T-cell (primary cell): ENCODE measurements at regions not wholly inside any gene's neighbourhood (a gene's known extent, or its start where the extent isn't known, plus 50 kb on each side); places are given as distances from the start of the nearest gene placed in this dataset.

Experiments
- ATAC-seq, 4 experiments: fragments of 200-7000 bp in 3 of 4; fragments of 150-1000 bp in 1 of 4; cut with Tn5 transposase; replicated peaks in 1 of 4; 1 replicate in 3 of 4; 2 replicates in 1 of 4; pipeline ENCODE4 v1.10.0; 2021; ENCODE audit warnings: moderate library complexity in 3 of 4, mild to moderate bottlenecking in 2 of 4, moderate number of reproducible peaks in 1 of 4
- CTCF ChIA-PET, 2 donors: fragments of 300-600 bp; sonication (Branson Sonifier 250); formaldehyde crosslinking; loops; one replicate each; lab custom pipeline; 2022; ENCODE audit warnings: antibody characterized with exemption in 2 of 2; lab: Charles Lee
- POLR2A ChIA-PET, 2 donors: fragments of 300-600 bp; sonication (Branson Sonifier 250); formaldehyde crosslinking; loops; one replicate each; lab custom pipeline; 2022; ENCODE audit warnings: antibody characterized with exemption in 2 of 2; lab: Charles Lee
- DNase-seq, 35 experiments: peaks; one replicate each; pipeline versions ENCODE4 v3.0.0 to v3.0.0-alpha.2; 2013 to 2023
- H3K27ac ChIP-seq: one replicate; pipeline ENCODE4 v1.5.1; 2013; ENCODE audit warnings: low read length
- H3K27me3 ChIP-seq, 2 experiments: replicated peaks in 1 of 2; 1 replicate in 1 of 2; 2 replicates in 1 of 2; pipeline versions ENCODE4 v1.6.1 to v1.7.0; 2013; ENCODE audit warnings: low read length in 1 of 2, mixed read lengths in 1 of 2; ENCODE audit not compliant: control insufficient read depth in 2 of 2, insufficient read depth in 2 of 2; ENCODE audit errors: extremely low read depth in 1 of 2
- H3K36me3 ChIP-seq, 2 donors: 1 replicate in 1 of 2; 2 replicates in 1 of 2; pipeline versions ENCODE4 v1.6.1 to v1.7.0; 2013; ENCODE audit warnings: low read length in 1 of 2; ENCODE audit not compliant: control insufficient read depth in 2 of 2, insufficient read depth in 1 of 2; ENCODE audit errors: extremely low read depth in 1 of 2
- H3K4me1 ChIP-seq, 2 experiments: 1 replicate in 1 of 2; 2 replicates in 1 of 2; pipeline versions ENCODE4 v1.6.1 to v1.7.0; 2013; ENCODE audit warnings: low read length in 2 of 2, mixed read lengths in 1 of 2; ENCODE audit not compliant: insufficient read depth in 2 of 2, control insufficient read depth in 1 of 2; ENCODE audit errors: extremely low read depth in 1 of 2
- H3K4me3 ChIP-seq, 2 donors: 1 replicate in 1 of 2; 2 replicates in 1 of 2; pipeline versions ENCODE4 v1.5.1 to v1.7.0; 2013; ENCODE audit warnings: mild to moderate bottlenecking in 2 of 2, low read length in 1 of 2, moderate library complexity in 1 of 2; ENCODE audit not compliant: control insufficient read depth in 1 of 2; ENCODE audit errors: extremely low read depth in 1 of 2
- H3K9me3 ChIP-seq: 2 replicates; pipeline ENCODE4 v1.7.0; 2013
- H3K27ac Mint-ChIP-seq, 2 donors: one replicate each; pipeline ENCODE4 v1.8.0; 2020 to 2021; ENCODE audit warnings: mild to moderate bottlenecking in 2 of 2, mixed read lengths in 2 of 2
- H3K27me3 Mint-ChIP-seq, 2 donors: one replicate each; pipeline ENCODE4 v1.8.0; 2021 to 2022; ENCODE audit warnings: mixed read lengths in 2 of 2
- H3K36me3 Mint-ChIP-seq: one replicate; pipeline ENCODE4 v1.8.0; 2021; ENCODE audit warnings: mixed read lengths
- H3K4me1 Mint-ChIP-seq, 3 donors: one replicate each; pipeline ENCODE4 v1.8.0; 2020 to 2022; ENCODE audit warnings: mixed read lengths in 3 of 3, mild to moderate bottlenecking in 1 of 3
- H3K4me3 Mint-ChIP-seq, 3 donors: one replicate each; pipeline ENCODE4 v1.8.0; 2020 to 2022; ENCODE audit warnings: mild to moderate bottlenecking in 3 of 3, mixed read lengths in 3 of 3, moderate library complexity in 3 of 3
- H3K9me3 Mint-ChIP-seq, 3 donors: one replicate each; pipeline ENCODE4 v1.8.0; 2020 to 2022; ENCODE audit warnings: mixed read lengths in 3 of 3
- WGBS: methylation state at CpG from one replicate; pipeline ENCODE4 v1.1.5; 2013; ENCODE audit warnings: missing lambda C conversion rate; ENCODE audit not compliant: insufficient coverage; 5-methylcytosine and 5-hydroxymethylcytosine counted together

DNA sequence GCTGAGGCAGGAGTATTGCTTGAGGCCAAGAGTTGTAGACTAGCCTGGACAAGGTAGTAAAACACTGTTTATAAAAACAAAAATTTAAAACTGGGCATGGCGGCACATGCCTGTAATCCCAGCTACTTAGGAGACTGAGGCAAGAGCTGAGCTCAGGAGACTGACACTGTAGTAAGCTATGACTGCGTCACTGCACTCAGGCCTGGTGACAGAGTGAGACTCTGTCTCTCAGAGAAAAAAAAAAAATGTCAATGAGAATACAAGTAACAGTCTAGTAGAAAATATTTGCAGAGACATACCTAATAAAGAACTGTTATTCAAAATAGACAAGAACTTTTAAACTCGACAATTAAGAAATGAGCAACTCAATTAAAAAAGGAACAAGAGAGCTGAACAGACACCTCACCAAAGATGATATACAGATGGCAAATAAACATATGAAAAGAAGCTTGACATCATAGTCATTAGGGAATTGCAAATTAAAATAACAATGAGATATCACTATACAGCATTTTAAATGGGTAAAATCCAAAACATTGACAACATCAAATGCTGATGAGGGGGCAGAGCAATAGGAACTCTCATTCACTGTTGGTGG, 624.3 kb upstream of the ZEB2 start:
- H3K27ac ChIP-seq = no peak overlapping the region
- H3K27me3 Mint-ChIP-seq = no peaks in the 10 kb centered on the region
- peaks cover 0 to 6% (median 2%) of the 10 kb centered on the region in 3 donors for H3K9me3 Mint-ChIP-seq
- no peaks in the 10 kb centered on the region for H3K36me3 Mint-ChIP-seq
- DNase-seq = no peak
- no peak for ATAC-seq
- no peaks in the 10 kb centered on the region for H3K4me1 ChIP-seq
- H3K9me3 ChIP-seq = no peaks in the 10 kb centered on the region
- WGBS = 92% methylated on average over 2 of the region's 3 CpGs
- CTCF ChIA-PET = no interaction called here
- H3K4me3 Mint-ChIP-seq = no peak overlapping the region
- H3K27ac Mint-ChIP-seq = no peak overlapping the region
- H3K4me3 ChIP-seq = no peak overlapping the region
- POLR2A ChIA-PET = no interaction called here
- H3K4me1 Mint-ChIP-seq = no peaks in the 10 kb centered on the region
- no peaks in the 10 kb centered on the region for H3K27me3 ChIP-seq
- H3K36me3 ChIP-seq = no peaks in the 10 kb centered on the region

DNA sequence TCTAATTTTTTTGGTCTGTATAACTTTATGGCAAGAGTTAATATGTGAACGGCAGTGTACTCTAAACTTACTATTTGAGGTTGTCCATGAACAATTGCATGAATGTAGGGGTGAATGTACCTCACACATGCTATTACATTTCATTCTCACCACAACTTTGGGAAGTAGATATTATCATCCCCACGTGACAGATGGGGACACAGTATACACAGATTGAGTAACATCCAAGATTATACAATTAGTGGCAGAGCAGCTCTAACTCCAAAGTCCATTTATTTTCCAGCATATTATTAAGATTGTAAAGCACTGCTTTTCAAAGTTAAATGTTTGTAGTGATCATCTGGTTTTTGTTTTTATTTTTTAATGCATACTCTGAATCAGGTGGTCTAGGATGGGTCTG, 622.1 kb upstream of the ZEB2 start:
- Mint-ChIP-seq H3K27ac (no peak overlapping the region), H3K4me1 (no peaks in the 10 kb centered on the region), H3K9me3 (peaks cover 0 to 6% (median 2%) of the 10 kb centered on the region in 3 donors), H3K27me3 (no peaks in the 10 kb centered on the region), H3K36me3 (no peaks in the 10 kb centered on the region), H3K4me3 (no peak overlapping the region)
- DNase-seq (no peak), ATAC-seq (no peak)
- no peaks in the 10 kb centered on the region for H3K9me3 ChIP-seq
- WGBS = no CpG with 5 or more reads among the region's 2 CpGs
- no peak overlapping the region for H3K4me3 ChIP-seq
- no peaks in the 10 kb centered on the region for H3K27me3 ChIP-seq
- ChIA-PET POLR2A (no interaction called here), CTCF (no interaction called here)
- H3K36me3 ChIP-seq = no peaks in the 10 kb centered on the region
- H3K4me1 ChIP-seq = no peaks in the 10 kb centered on the region
- no peak overlapping the region for H3K27ac ChIP-seq

DNA sequence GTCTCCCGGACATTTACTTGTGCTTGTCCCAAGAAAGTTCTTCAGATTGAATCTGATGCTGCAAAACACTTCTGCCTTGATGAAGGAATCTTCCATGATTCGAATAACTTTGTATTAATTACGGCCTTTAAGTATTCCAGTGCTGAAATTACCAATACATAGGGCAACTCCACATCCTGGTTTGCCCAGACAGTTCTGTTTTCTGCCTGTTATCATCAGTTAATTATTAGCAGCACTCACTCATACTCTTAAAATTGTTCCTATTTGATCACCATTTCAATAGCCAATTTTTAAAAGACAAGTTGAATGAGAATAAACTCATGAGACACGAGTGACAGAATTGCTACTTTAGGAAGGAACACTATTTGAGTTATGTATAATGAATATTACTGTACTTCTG, 620.7 kb upstream of the ZEB2 start:
- ATAC-seq (no peak), DNase-seq (no peak)
- no peak overlapping the region for H3K4me3 ChIP-seq
- ChIA-PET POLR2A (no interaction called here), CTCF (no interaction called here)
- Mint-ChIP-seq H3K27ac (no peak overlapping the region), H3K27me3 (no peaks in the 10 kb centered on the region), H3K4me3 (no peak overlapping the region), H3K4me1 (no peaks in the 10 kb centered on the region), H3K9me3 (peaks cover 0 to 3% (median 0%) of the 10 kb centered on the region in 3 donors), H3K36me3 (no peaks in the 10 kb centered on the region)
- no peaks in the 10 kb centered on the region for H3K9me3 ChIP-seq
- WGBS = 85% methylated on average over 3 of the region's 4 CpGs
- H3K27me3 ChIP-seq = no peaks in the 10 kb centered on the region
- no peaks in the 10 kb centered on the region for H3K4me1 ChIP-seq
- H3K36me3 ChIP-seq = no peaks in the 10 kb centered on the region
- no peak overlapping the region for H3K27ac ChIP-seq

DNA sequence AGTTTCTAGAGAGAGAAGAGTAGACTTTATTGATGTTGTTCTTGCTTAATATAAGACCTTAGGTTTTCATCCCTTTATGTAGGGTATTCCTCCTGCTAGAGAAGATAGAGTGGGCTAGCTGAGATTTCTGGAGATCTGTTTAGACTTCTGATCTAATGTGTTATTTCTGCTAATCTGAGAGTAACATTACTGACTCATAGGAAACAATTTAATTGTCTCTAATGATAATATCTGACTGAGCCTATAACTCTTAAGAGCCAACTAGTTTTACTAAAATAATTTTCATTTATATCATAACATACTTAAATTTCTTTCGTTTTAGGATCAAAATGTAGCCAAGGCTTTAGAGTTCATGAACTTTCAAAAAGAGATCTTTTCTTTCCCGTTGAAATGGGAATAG, 618.7 kb upstream of the ZEB2 start:
- Histone ChIP-seq H3K27ac (no peak overlapping the region), H3K9me3 (no peaks in the 10 kb centered on the region), H3K27me3 (no peaks in the 10 kb centered on the region), H3K4me3 (no peak overlapping the region), H3K4me1 (no peaks in the 10 kb centered on the region), H3K36me3 (no peaks in the 10 kb centered on the region)
- POLR2A ChIA-PET = no interaction called here
- Mint-ChIP-seq H3K4me3 (no peak overlapping the region), H3K9me3 (peaks cover 0 to 2% (median 0%) of the 10 kb centered on the region in 3 donors), H3K27ac (no peak overlapping the region), H3K4me1 (no peaks in the 10 kb centered on the region), H3K27me3 (no peaks in the 10 kb centered on the region), H3K36me3 (no peaks in the 10 kb centered on the region)
- no peak for DNase-seq
- CTCF ChIA-PET = interaction anchor here in 1 of 2 donors (0.5 kb wide), 1 partner anchor 36 kb away, joined by 4 read pairs; no protein-coding TSS in a partner anchor
- ATAC-seq = no peak
- no CpG with 5 or more reads among the region's 2 CpGs for WGBS

DNA sequence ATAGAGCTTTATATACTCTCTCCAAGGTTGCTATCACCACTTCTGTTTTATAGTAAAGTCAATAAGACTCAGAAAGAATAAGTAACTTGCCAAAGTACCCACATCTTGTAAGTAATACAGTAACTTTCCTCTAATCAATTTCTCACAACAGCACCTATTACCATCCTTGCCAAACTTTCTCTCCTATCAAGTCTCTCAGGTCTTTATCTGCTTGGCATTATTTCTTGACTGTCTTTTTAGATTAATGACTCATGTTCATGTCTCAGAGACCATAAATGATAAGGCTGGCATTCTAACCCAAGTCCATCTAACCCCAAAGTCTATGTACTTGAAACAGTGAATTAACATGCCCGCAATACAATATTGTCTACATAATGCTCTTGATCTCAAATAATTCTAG, 618.0 kb upstream of the ZEB2 start:
- H3K36me3 Mint-ChIP-seq = no peaks in the 10 kb centered on the region
- H3K27me3 Mint-ChIP-seq = no peaks in the 10 kb centered on the region
- POLR2A ChIA-PET = interaction anchor here in 1 of 2 donors (0.5 to 0.7 kb wide), 2 partner anchors 20 to 1197 kb away, joined by 3 to 4 read pairs; no protein-coding TSS in a partner anchor
- Histone ChIP-seq H3K4me1 (no peaks in the 10 kb centered on the region), H3K9me3 (no peaks in the 10 kb centered on the region), H3K36me3 (no peaks in the 10 kb centered on the region), H3K27ac (no peak overlapping the region), H3K4me3 (no peak overlapping the region), H3K27me3 (no peaks in the 10 kb centered on the region)
- H3K27ac Mint-ChIP-seq = no peak overlapping the region
- no peak overlapping the region for H3K4me3 Mint-ChIP-seq
- no peak for ATAC-seq
- H3K9me3 Mint-ChIP-seq = peaks cover 0 to 2% (median 0%) of the 10 kb centered on the region in 3 donors
- WGBS = no CpG with 5 or more reads among the region's 1 CpG
- no peak for DNase-seq
- CTCF ChIA-PET = no interaction called here
- no peaks in the 10 kb centered on the region for H3K4me1 Mint-ChIP-seq

DNA sequence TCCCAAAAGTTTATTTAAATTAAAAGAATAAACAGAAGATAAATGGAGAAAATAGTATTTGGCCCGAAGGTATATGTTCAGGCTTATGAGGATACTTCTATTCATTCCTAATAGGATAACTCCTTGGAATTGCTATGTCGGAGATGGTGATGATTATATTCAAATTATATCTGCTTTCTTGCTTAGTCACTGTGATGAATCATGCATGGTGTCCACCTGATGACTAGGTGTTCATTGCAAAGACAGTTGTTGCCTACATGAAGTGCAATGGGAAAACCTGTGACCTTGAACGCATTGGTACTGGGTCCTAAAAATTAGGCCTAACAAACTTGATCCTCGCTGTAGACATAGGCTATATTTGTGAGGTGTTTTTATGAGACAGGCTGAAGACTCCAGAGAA, 617.3 kb upstream of the ZEB2 start:
- Histone ChIP-seq H3K36me3 (no peaks in the 10 kb centered on the region), H3K4me3 (no peak overlapping the region), H3K4me1 (no peaks in the 10 kb centered on the region), H3K9me3 (no peaks in the 10 kb centered on the region), H3K27ac (no peak overlapping the region), H3K27me3 (no peaks in the 10 kb centered on the region)
- H3K9me3 Mint-ChIP-seq = peaks cover 0 to 2% (median 0%) of the 10 kb centered on the region in 3 donors
- DNase-seq = no peak
- CTCF ChIA-PET = no interaction called here
- 93% methylated on average over 2 of the region's 4 CpGs for WGBS
- H3K4me3 Mint-ChIP-seq = no peak overlapping the region
- POLR2A ChIA-PET = interaction anchor here in 1 of 2 donors (0.5 kb wide), 1 partner anchor 1198 kb away, joined by 4 read pairs; no protein-coding TSS in a partner anchor
- no peak overlapping the region for H3K27ac Mint-ChIP-seq
- no peak for ATAC-seq
- no peaks in the 10 kb centered on the region for H3K4me1 Mint-ChIP-seq
- no peaks in the 10 kb centered on the region for H3K27me3 Mint-ChIP-seq
- no peaks in the 10 kb centered on the region for H3K36me3 Mint-ChIP-seq
